Ectodermal cell (in vitro differentiated cells): ENCODE measurements at regions not wholly inside any gene's neighbourhood (a gene's known extent, or its start where the extent isn't known, plus 50 kb on each side); places are given as distances from the start of the nearest gene placed in this dataset.
"Not testable (repeated sequence)": the region's sequence is repeated elsewhere in the genome, so short reads cannot be mapped to it uniquely, and the experiment has no call there.

Experiments
- H3K27ac ChIP-seq: 2 replicates; pipeline ENCODE4 v1.7.0; 2013; ENCODE audit warnings: mild to moderate bottlenecking, low read depth, low read length; ENCODE audit not compliant: insufficient read depth, poor library complexity, severe bottlenecking
- H3K27me3 ChIP-seq: 2 replicates; pipeline ENCODE4 v1.7.0; 2013; ENCODE audit warnings: mild to moderate bottlenecking, low read length; ENCODE audit not compliant: insufficient read depth, control insufficient read depth, poor library complexity, severe bottlenecking
- H3K36me3 ChIP-seq: one replicate; pipeline ENCODE4 v1.7.0; 2013; ENCODE audit warnings: low read length; ENCODE audit not compliant: control insufficient read depth, insufficient read depth
- H3K4me1 ChIP-seq: one replicate; pipeline ENCODE4 v1.7.0; 2013; ENCODE audit warnings: low read length; ENCODE audit not compliant: control insufficient read depth, insufficient read depth
- H3K4me3 ChIP-seq: 2 replicates; pipeline ENCODE4 v1.7.0; 2013; ENCODE audit warnings: low read depth, low read length, control low read depth; ENCODE audit not compliant: insufficient read depth
- H3K9me3 ChIP-seq: 2 replicates; pipeline ENCODE4 v1.7.0; 2013; ENCODE audit warnings: mild to moderate bottlenecking, low read length, moderate library complexity; ENCODE audit not compliant: control insufficient read depth
- WGBS, 2 experiments: methylation state at CpG; one replicate each; pipeline ENCODE4 v1.1.7; 2013; ENCODE audit warnings: missing lambda C conversion rate in 2 of 2; 5-methylcytosine and 5-hydroxymethylcytosine counted together

DNA sequence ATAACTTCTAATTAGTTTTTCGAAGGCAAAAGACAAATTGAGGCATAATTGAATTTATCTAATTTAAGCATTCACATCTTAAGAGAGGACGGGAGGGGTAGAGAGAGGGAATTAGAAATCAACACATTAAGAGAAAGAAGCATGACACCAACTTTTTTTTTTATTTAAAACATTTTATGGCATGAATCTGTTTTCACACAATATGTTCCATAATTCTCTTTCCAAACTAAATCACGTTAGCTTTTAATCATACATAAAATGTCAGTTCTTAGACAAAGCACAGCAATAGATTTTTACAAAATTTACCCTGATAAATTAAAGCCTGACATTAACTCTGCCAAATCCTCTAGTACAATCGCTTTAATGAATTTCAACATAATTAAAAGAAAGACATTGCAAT is 600.8 kb upstream of the ROBO1 start:
- H3K36me3 ChIP-seq = no peaks in the 10 kb centered on the region
- H3K9me3 ChIP-seq = no peaks in the 10 kb centered on the region
- no peak overlapping the region for H3K27ac ChIP-seq
- no peak overlapping the region for H3K4me3 ChIP-seq
- no peaks in the 10 kb centered on the region for H3K4me1 ChIP-seq
- WGBS, 2 experiments = 92 to 99% methylated on average over 1 to 3 of the region's 4 CpGs
- H3K27me3 ChIP-seq = no peaks in the 10 kb centered on the region

DNA sequence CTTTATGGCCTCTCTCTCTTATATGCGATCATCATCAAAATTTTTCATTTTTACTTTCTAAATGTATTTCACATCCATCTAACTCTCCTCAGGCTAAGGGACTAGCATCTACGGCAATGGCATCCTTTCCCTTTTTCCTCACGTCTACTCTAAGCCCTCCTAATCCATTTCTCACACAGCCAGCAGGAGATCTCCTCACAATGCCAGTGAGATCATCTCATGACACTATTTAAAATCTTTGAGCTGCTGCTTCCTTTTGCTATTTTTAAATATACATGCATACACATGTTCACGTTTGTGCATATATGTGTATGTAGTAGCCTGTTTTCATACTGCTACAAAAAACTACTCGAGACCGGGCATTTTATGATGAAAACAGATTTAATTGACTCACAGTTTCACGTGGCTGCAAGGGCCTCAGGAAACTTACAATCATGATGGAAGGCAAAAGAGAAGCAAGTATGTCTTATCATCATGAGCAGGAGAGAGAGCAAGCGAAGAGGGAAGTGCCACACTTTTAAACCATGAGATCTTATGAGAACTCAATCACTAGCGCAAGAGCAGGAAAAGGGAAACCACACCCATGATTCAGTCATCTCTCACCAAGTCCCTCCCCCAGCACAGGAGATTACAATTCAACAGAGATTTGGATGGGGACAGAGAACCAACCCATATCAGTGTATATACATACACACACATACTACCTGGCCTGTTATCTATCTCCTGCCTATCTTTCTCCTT is 599.2 kb upstream of the ROBO1 start:
- no peaks in the 10 kb centered on the region for H3K9me3 ChIP-seq
- WGBS, 2 experiments = 87 to 89% methylated on average over 8 to 9 of the region's 9 CpGs
- H3K4me3 ChIP-seq = no peak overlapping the region
- H3K4me1 ChIP-seq = no peaks in the 10 kb centered on the region
- H3K27me3 ChIP-seq = no peaks in the 10 kb centered on the region
- no peak overlapping the region for H3K27ac ChIP-seq
- H3K36me3 ChIP-seq = no peaks in the 10 kb centered on the region

DNA sequence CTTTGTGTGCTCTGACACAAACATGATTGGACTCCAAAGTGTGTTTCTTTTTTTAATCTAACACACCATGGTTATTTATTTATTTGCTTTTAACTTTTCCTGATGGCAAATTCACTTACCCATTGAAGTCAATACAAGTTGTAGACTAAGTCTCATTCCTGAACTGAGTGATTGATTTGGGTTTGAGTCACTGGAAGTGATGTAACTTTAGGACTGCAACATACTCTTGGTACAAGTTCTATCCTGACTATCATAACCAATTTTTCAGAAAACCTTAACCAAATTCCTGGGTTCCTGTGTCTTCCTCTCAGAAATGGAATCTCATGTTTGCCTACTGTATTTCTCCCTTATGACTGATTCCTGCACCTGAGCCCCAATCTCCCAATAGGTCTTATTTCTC is 590.0 kb upstream of the ROBO1 start:
- H3K27ac ChIP-seq = no peak overlapping the region
- H3K36me3 ChIP-seq = no peaks in the 10 kb centered on the region
- no peak overlapping the region for H3K4me3 ChIP-seq
- no peaks in the 10 kb centered on the region for H3K27me3 ChIP-seq
- H3K4me1 ChIP-seq = no peaks in the 10 kb centered on the region
- H3K9me3 ChIP-seq = no peaks in the 10 kb centered on the region

DNA sequence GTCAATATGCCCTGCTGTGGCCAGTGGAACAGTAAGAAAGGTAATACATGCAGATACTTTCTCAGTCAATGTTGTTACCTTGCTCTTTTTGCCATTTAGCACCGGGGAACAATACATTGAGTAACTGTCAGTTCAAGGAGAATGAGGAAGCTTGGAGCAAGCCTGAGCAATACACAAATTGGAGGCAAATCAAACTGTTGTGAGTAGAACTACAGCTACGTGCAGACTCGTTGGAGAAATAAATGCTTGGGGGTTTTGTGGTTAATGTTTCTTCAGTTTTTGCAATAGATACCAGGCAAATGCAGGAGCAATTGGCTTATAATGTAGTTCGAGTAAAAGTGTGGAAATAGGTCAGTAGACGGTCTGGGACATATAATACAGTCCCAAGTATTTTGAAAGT is 587.3 kb upstream of the ROBO1 start:
- no peaks in the 10 kb centered on the region for H3K27me3 ChIP-seq
- no peaks in the 10 kb centered on the region for H3K36me3 ChIP-seq
- no peaks in the 10 kb centered on the region for H3K4me1 ChIP-seq
- no peak overlapping the region for H3K4me3 ChIP-seq
- H3K9me3 ChIP-seq = no peaks in the 10 kb centered on the region
- H3K27ac ChIP-seq = no peak overlapping the region
- WGBS, 2 experiments = 89 to 93% methylated on average over 5 of the region's 5 CpGs

DNA sequence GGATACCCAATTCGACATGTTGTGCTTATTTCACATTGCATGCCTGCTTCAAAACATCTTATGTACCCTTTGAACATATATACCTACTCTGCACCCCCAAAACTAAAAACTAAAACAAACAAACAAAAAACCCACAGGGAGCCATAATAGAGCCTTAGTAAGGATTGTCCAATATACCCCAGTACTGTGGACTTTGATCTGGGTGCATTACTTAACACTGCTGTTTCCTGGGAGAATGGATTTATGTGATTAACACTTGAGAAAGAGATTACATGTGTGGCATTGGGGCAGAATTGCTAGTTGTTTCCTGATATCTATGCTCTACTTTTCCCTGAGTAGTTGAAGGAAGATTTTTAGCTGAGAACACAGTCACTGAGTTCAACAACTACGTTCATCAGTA is 583.4 kb upstream of the ROBO1 start:
- Histone ChIP-seq H3K27ac (no peak overlapping the region), H3K27me3 (no peaks in the 10 kb centered on the region), H3K9me3 (no peaks in the 10 kb centered on the region), H3K36me3 (no peaks in the 10 kb centered on the region), H3K4me3 (no peak overlapping the region), H3K4me1 (no peaks in the 10 kb centered on the region)
- WGBS, 2 experiments = 90 to 100% methylated on average over 2 of the region's 2 CpGs

DNA sequence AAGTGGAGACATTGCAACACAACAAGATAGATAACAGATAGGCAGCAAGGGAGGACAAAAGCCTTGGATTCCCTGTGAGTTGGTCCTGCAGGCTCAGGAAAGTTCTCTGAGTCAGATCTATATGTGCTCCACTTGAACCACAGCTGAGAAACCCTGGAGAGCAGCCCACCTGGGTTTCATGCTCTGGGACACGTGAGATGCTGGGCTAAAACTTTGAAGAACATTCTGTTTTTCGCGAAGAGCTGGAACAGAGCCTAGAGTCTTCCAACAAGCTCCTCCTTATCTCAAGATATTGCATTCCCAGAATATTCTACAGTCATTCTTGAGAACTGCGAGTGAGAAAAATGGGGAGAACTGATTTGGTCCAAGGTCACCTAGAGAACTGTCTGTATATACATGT is 583.0 kb upstream of the ROBO1 start:
- Histone ChIP-seq H3K4me3 (no peak overlapping the region), H3K9me3 (no peaks in the 10 kb centered on the region), H3K27ac (no peak overlapping the region), H3K4me1 (no peaks in the 10 kb centered on the region), H3K27me3 (no peaks in the 10 kb centered on the region), H3K36me3 (no peaks in the 10 kb centered on the region)
- WGBS, 2 experiments = 97 to 98% methylated on average over 4 of the region's 4 CpGs

DNA sequence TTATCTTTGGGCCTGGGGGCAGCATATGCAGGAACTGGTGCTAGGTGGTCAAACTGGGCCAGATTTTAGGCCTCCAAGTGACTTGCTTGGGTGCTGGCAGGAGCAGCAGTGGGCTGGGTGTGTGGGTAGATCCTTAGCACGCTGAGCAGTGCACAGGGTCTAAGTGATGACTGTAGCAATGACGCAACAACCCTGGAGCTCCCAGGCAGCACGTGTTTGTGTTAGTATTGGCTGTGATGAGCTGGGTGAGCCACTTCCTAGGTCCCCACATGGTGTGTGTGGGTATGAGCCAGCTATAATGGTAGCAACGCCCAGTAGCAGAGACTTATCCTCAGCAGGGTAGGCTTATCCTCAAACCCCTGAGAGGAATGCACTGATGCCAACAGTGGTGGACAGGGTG is 570.6 kb upstream of the ROBO1 start:
- no peak overlapping the region for H3K27ac ChIP-seq
- 91 to 92% methylated on average over 4 of the region's 4 CpGs for WGBS, 2 experiments
- no peaks in the 10 kb centered on the region for H3K9me3 ChIP-seq
- H3K27me3 ChIP-seq = no peaks in the 10 kb centered on the region
- no peaks in the 10 kb centered on the region for H3K36me3 ChIP-seq
- H3K4me1 ChIP-seq = no peaks in the 10 kb centered on the region
- no peak overlapping the region for H3K4me3 ChIP-seq

DNA sequence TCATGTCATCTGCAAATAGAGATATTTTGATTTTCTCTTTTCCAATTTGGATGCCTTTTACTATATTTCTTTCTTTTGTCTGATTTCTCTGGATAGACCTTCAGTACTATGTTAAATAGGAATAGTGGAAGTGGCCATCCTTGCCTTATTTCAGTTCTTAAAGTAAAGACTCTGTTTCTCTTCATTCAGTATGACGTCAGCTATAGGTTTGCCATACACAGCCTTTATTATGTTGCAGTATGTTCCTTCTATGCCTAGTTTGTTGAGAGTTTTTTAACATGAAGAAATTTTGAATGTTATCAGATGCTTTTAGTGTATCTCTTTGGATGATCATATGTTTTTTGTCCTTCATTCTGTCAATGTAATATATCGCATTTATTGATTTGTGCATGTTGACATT is 566.7 kb upstream of the ROBO1 start:
- Histone ChIP-seq H3K36me3 (no peaks in the 10 kb centered on the region), H3K9me3 (no peaks in the 10 kb centered on the region), H3K4me1 (no peaks in the 10 kb centered on the region), H3K4me3 (no peak overlapping the region), H3K27me3 (no peaks in the 10 kb centered on the region), H3K27ac (no peak overlapping the region)
- 94 to 100% methylated on average over 1 to 2 of the region's 2 CpGs for WGBS, 2 experiments

DNA sequence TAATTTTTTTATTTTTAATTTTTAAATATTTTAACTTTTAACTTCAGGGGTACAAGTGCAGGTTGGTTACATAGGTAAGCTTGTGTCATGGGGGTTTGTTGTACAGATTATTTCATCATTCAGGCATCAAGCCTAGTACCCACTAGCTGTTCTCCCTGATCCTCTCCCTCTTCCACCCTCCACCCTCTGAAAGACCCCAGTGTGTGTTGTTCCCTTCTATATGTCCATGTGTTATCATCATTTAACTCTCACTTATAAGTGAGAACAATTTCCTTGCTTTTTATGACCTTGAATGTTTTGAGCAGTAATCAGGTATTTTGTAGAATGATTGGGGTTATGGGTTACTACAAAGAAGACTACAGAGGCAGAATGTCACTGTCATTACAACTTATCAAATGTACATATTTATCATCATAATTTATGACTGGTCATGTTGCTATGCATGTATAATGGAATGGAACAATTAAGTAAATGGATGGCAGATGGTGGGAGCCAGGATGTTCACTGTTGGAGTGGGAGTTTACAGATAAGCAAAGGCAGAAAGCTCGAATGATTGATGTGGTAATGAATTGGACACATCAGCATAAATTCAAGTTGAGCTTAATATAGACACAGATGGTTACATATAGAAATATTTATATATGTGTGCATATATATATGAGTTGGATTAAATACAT is 563.8 kb upstream of the ROBO1 start:
- H3K9me3 ChIP-seq = no peaks in the 10 kb centered on the region
- no peaks in the 10 kb centered on the region for H3K4me1 ChIP-seq
- H3K27ac ChIP-seq = no peak overlapping the region
- no peaks in the 10 kb centered on the region for H3K27me3 ChIP-seq
- H3K36me3 ChIP-seq = no peaks in the 10 kb centered on the region
- no peak overlapping the region for H3K4me3 ChIP-seq
- WGBS, 2 experiments = 80 to 94% methylated on average over 1 of the region's 1 CpG

DNA sequence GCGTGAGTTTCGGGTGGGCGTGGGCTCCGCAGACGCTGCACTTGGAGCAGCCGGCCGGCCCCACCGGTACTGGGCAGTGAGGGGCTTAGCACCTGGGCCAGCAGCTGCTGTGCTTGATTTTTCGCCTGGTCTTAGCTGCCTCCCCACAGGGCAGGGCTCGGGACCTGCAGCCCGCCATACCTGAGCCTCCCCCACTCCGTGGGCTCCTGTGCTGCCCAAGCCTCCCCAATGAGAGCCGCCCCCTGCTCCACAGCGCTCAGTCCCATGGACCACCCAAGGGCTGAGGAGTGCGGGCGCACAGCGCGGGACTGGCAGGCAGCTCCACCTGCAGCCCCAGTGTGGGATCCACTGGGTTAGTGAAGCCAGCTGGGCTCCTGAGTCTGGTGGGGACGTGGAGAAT is 546.7 kb upstream of the ROBO1 start:
- H3K36me3 ChIP-seq = not testable (repeated sequence)
- 93% methylated on average over 19 of the region's 19 CpGs for whole genome bisulfite sequencing, 2 experiments

More for the DNA sequence above, 546.7 kb upstream of the ROBO1 start:
- not testable (repeated sequence) for H3K27ac ChIP-seq, H3K4me3 ChIP-seq, H3K9me3 ChIP-seq, H3K27me3 ChIP-seq, H3K4me1 ChIP-seq
